Thoracic aorta (tissue), 2 donors: ENCODE measurements at regions not wholly inside any gene's neighbourhood (a gene's known extent, or its start where the extent isn't known, plus 50 kb on each side); places are given as distances from the start of the nearest gene placed in this dataset.

ENCODE experiments used
- ATAC-seq: fragments of 150-250 bp; one replicate; pipeline ENCODE4 v1.8.0; 2017; ENCODE audit warnings: low read depth; ENCODE audit not compliant: insufficient number of reproducible peaks, low FRiP score
- DNase-seq: peaks from one replicate; pipeline ENCODE4 v3.0.0-alpha.2; 2020; ENCODE audit warnings: low spot score
- H3K27ac ChIP-seq, 2 donors: fragments of 200-600 bp; sonication (generic); 1 replicate in 1 of 2; 2 replicates in 1 of 2; pipeline ENCODE4 v1.5.1; 2016; ENCODE audit warnings: mild to moderate bottlenecking in 2 of 2, moderate library complexity in 2 of 2
- H3K27me3 ChIP-seq: fragments of 200-600 bp; sonication (generic); replicated peaks from 2 replicates; pipeline ENCODE4 v1.6.0; 2016; ENCODE audit warnings: mild to moderate bottlenecking; ENCODE audit not compliant: insufficient read depth
- H3K36me3 ChIP-seq: fragments of 200-600 bp; sonication (generic); one replicate; pipeline ENCODE4 v1.5.1; 2016
- H3K4me1 ChIP-seq, 2 donors: fragments of 200-600 bp; sonication (generic); 1 replicate in 1 of 2; 2 replicates in 1 of 2; pipeline versions ENCODE4 v1.5.1 to v1.6.0; 2016; ENCODE audit warnings: low read depth in 2 of 2, mild to moderate bottlenecking in 1 of 2; ENCODE audit not compliant: control insufficient read depth in 1 of 2
- H3K4me3 ChIP-seq: fragments of 200-600 bp; sonication (generic); 2 replicates; pipeline ENCODE4 v1.5.1; 2016; ENCODE audit warnings: mild to moderate bottlenecking
- H3K9me3 ChIP-seq: fragments of 200-600 bp; sonication (generic); 2 replicates; pipeline ENCODE4 v1.5.1; 2016
- CTCF ChIP-seq: fragments of 200-600 bp; sonication (generic); IDR thresholded peaks from one replicate; pipeline ENCODE4 v1.5.1; 2019; ENCODE audit warnings: antibody characterized with exemption

GRCh38 chr5:86797677-86798076 is 179.9 kb downstream of the COX7C start:
- Histone ChIP-seq H3K36me3 (no peaks in the 10 kb centered on the region), H3K27ac (no peak overlapping the region), H3K9me3 (no peaks in the 10 kb centered on the region), H3K4me3 (no peak overlapping the region), H3K4me1 (no peaks in the 10 kb centered on the region), H3K27me3 (no peaks in the 10 kb centered on the region)
- no peak for TF ChIP-seq CTCF
- DNase-seq (no peak), ATAC-seq (no peak)

GRCh38 chr5:86806206-86806605 is 188.5 kb downstream of the COX7C start:
- Histone ChIP-seq H3K9me3 (no peaks in the 10 kb centered on the region), H3K27ac (no peak overlapping the region), H3K36me3 (no peaks in the 10 kb centered on the region), H3K27me3 (no peaks in the 10 kb centered on the region), H3K4me3 (no peak overlapping the region), H3K4me1 (no peaks in the 10 kb centered on the region)
- no peak for DNase-seq
- no peak for ATAC-seq
- no peak for TF ChIP-seq CTCF

- no peaks in the 10 kb centered on the region for H3K9me3 ChIP-seq
- H3K4me3 ChIP-seq = no peak overlapping the region
- no peaks in the 10 kb centered on the region for H3K27me3 ChIP-seq
- no peak overlapping the region for H3K27ac ChIP-seq
- no peaks in the 10 kb centered on the region for H3K4me1 ChIP-seq
- no peaks in the 10 kb centered on the region for H3K36me3 ChIP-seq
- no peak for TF ChIP-seq CTCF
- no peak for ATAC-seq
- no peak for DNase-seq
Observed at GRCh38 chr5:86807046-86808031, 189.6 kb downstream of the COX7C start.

- ATAC-seq (no peak), DNase-seq (no peak)
- H3K4me3 ChIP-seq = no peak overlapping the region
- H3K9me3 ChIP-seq = no peaks in the 10 kb centered on the region
- TF ChIP-seq CTCF = no peak
- H3K36me3 ChIP-seq = no peaks in the 10 kb centered on the region
- H3K27me3 ChIP-seq = no peaks in the 10 kb centered on the region
- no peak overlapping the region for H3K27ac ChIP-seq
- H3K4me1 ChIP-seq = no peaks in the 10 kb centered on the region
Observed at GRCh38 chr5:86814315-86814714, 196.6 kb downstream of the COX7C start.

GRCh38 chr5:86814907-86815306 is 197.2 kb downstream of the COX7C start:
- no peak for TF ChIP-seq CTCF
- no peak overlapping the region for H3K4me3 ChIP-seq

More at GRCh38 chr5:86814907-86815306, 197.2 kb downstream of the COX7C start:
- H3K27ac ChIP-seq = no peak overlapping the region
- DNase-seq = no peak
- H3K27me3 ChIP-seq = no peaks in the 10 kb centered on the region
- H3K36me3 ChIP-seq = no peaks in the 10 kb centered on the region
- no peak for ATAC-seq
- H3K4me1 ChIP-seq = no peaks in the 10 kb centered on the region
- H3K9me3 ChIP-seq = no peaks in the 10 kb centered on the region
